NCI-H82 treated with DMSO at 0.1 percent for 48 hours (cell line): ENCODE measurements at regions not wholly inside any gene's neighbourhood (a gene's known extent, or its start where the extent isn't known, plus 50 kb on each side); places are given as distances from the start of the nearest gene placed in this dataset.
"Not testable (repeated sequence)": the region's sequence is repeated elsewhere in the genome, so short reads cannot be mapped to it uniquely, and the experiment has no call there.

Experiments
- DNase-seq: peaks from one replicate; lab custom pipeline; 2025; ENCODE audit not compliant: unreplicated experiment; lab: John Stamatoyannopoulos, UW

DNA sequence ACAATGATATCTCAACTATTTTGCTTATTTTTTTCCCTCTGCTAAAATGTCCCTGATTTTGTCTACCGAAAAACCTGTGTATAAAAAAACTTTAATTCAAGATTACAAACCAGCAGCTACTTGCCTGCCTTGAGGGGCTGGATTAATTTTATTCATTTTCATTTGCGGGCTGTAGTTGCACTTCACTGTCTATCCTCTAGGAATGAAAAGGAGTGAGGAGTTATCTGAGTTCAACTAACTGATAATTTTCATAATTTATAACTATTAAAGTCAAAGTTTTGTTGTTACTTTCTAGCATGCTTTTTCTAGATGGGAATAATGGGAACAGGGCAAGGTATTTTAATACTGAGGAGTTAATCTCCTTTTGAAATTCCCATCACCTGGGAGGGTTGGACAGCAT is 50.3 kb upstream of the AGTPBP1 start:
- not testable (repeated sequence) for DNase-seq

DNA sequence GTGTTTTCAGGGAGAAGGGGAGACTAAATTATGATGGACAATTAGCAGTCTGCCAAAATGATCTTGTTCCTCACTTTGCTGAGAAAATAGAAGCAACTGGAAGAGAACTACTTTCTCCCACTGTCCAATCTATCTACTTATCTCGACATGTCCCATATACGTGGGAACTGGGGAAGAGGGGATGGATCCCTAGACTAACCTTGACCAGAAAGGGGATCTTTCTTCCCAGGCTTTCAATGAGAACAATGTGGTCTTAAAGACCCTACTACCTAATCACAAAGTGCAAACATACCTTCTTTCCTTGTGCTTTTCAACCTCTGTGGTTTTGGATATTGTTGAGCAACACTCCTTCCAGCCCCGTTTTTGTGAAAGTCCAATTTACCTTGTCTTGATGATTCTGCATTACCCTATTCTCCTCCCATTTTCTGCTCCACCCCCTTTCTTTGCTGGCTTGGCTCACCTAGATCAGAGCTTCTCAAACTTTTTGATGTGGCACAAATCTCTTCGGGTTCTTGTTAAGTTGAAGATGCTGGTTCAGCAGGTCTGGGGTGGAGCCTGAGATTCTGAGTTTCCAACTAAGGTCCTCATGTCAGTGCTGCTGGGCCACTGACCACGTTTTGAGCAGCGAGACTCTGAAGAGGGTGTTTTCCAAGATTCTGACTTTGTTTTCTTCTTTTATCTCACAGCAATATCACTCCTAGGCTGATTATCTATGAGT is 61.4 kb upstream of the AGTPBP1 start:
- not testable (repeated sequence) for DNase-seq

DNA sequence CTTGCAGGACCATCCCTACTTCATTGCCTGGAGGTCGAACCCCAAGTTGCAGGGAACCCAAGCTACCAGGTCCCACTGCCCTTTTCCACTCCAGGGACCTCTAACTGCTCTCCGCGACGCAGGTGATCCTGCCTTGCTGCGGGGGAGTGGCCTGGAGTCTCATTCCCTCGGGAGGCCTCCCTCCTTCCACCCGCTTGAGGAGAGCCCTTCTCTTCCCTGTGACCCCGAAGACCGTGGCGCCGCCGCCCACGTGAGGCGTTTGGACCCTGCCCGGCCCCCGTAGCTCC is 63.0 kb upstream of the AGTPBP1 start:
- DNase-seq = not testable (repeated sequence)

DNA sequence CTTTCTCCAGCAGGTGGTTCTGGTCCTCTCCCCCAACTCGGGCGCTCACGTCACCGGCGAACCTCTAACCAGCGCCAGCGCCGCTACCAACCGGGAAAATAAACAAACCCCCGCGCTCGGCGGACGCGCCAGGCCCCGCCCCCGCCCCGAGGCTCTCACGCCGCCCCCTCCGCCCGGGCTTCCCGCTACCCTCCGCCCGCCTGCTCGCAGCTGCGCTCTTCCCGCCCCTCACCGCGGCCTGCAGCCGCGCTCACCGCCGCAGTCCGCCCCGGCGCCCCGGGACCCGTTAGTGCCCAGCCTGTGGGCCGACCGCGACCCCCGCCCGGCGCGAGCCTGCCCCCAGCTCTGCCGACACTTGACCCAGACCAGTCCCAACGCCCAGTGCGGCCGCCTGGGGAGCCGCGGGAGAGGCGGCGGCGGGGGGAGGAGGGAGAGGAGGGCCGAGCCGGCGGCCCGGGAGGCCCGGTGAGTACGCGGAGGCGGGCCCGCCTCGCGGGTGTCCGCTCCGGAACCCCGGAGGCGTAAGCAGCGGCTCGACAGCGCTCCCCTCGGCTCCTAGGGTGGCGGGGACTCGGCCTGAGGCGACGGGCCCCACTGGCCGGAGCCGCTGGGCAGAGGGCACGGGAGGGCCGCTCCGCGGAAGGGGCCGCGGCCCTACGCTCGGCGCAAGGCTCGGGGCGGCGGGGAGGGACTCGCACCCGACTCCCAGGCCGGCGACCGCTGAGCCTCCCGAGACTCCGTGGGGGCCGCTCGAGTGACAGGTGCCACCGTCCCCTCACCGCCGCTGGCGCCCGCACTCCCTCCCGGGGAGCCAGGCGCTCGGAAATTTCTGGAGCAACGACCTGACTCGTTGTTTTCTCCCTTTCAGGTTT is 63.6 kb upstream of the AGTPBP1 start:
- peak; percentile 39 for DNase-seq

DNA sequence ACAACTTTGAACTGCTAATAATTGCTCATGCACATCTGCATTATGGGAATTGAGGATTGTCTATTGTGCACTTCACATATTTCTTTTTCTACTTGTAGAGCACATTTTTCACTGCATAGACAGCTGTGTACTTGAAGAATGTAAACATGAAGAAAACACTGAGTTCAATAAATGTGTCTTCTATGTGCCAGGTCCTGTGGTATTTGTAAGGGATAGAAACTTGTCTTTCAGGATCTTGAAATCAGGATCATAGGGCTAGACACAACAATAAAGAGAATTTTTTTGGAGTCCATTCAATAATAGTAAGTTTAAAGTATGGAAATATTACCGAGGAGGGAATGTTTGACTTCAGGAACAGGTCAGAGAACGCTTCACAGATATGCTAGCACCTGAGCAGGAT is 66.6 kb upstream of the AGTPBP1 start:
- DNase-seq = not testable (repeated sequence)

GRCh38 chr9:85813388-85813787 is 71.6 kb upstream of the AGTPBP1 start:
- not testable (repeated sequence) for DNase-seq

- not testable (repeated sequence) for DNase-seq
These were observed 73.0 kb upstream of the AGTPBP1 start for GRCh38 chr9:85814800-85815199.

- DNase-seq = not testable (repeated sequence)
These were observed 77.2 kb upstream of the AGTPBP1 start for GRCh38 chr9:85818971-85819370.

- DNase-seq = not testable (repeated sequence)
These were observed 78.8 kb upstream of the AGTPBP1 start for GRCh38 chr9:85820598-85820997.

DNA sequence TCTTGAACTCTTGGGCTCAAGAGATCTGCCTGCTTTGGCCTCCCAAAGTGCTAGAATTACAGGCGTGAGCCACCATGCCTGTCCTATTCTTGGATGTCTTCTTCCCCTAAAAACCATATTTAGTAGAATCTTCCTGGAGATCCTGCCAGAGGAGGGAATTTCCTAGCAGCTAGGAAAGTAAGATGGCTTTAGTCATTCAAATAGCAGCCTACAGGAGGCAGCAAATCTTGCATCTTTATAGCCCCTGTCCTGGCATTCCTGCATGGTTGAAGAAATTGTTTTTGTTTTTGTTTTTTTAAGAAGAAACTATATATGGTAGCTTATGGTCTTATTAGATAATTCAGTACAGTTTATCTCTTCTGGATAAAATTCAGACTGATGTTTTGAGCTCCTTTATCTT is 83.2 kb upstream of the AGTPBP1 start:
- not testable (repeated sequence) for DNase-seq

DNA sequence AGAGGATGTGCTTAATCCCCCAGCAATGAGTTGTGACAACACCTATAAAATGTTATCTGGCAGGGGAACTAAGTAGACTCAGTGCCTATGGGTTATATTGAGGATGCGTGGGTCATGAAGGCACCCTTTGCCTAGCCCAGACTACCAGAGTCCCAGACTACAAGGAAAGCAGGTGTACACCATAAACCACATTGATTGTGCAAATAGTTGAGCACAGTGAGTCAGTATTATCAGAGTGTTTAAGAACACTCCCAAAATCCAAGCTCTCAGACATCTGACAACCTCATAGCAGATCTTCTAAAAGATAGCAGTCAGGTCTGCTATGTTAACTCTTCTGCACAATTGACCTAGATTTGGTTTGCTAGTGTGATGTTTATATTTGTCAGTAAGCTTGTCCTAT is 92.8 kb upstream of the AGTPBP1 start:
- not testable (repeated sequence) for DNase-seq

GRCh38 chr9:85843949-85844348 is 97.0 kb upstream of the NAA35 start:
- not testable (repeated sequence) for DNase-seq

- not testable (repeated sequence) for DNase-seq
These were observed 93.2 kb upstream of the NAA35 start for GRCh38 chr9:85847782-85848181.

GRCh38 chr9:85858056-85858750 is 82.7 kb upstream of the NAA35 start:
- DNase-seq = no peak

DNA sequence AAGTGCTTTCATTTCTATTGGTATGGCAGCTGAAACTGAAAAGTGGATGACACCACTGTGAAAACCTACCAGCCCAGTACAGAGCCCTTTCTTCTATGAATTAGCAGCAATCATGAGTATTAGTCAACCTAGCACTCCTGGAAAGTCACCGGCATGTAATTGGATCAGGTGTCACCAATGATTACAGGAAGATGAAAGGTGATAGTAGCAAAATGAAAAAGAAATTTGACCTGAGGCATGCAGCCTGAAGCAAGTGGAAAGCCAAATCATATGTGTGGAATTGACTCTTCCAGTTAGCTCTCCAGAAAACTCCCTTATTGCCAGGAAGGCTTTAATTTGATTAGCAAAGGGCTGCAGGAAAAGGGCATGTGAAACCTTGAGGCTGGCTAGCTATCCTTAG is 81.2 kb upstream of the NAA35 start:
- no peak for DNase-seq

GRCh38 chr9:85861882-85862281 is 79.1 kb upstream of the NAA35 start:
- DNase-seq = not testable (repeated sequence)

DNA sequence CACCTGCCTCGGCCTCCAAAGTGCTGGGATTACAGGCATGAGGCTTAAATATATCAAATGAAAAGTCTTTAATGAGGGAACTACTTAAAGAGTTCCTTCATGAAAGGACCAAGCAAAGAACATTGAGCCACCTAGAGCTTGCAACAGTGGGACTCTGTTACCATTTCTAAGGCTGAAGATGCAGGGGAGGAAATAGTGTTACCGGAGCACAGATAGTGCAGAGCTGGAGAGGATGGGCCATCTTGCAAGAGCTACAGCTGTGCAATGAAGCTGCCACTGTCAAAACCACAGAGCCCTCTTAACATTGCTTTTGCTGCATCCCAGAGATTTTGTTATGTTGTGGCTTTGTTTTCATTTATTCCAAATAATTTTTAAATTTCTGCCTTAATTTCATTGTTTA is 77.1 kb upstream of the NAA35 start:
- no peak for DNase-seq

DNA sequence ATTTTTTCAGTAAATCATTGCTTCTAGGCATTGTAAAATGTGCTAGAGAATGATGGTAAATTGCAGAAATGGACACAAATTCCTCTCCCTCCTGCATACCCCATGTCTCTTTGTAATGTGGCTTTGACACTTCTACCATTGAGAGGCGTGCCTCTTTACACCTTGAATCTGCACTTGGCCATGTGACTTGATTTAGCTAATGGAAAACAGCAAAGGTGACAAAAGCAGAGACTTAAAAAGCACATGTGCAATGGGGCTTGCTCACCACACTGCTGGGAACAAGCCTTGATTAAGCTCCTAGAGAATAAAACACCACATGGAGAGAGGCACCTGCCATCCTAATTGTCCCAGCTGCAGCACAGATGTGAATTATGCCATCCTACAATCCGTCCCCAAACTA is 69.9 kb upstream of the NAA35 start:
- no peak for DNase-seq

DNA sequence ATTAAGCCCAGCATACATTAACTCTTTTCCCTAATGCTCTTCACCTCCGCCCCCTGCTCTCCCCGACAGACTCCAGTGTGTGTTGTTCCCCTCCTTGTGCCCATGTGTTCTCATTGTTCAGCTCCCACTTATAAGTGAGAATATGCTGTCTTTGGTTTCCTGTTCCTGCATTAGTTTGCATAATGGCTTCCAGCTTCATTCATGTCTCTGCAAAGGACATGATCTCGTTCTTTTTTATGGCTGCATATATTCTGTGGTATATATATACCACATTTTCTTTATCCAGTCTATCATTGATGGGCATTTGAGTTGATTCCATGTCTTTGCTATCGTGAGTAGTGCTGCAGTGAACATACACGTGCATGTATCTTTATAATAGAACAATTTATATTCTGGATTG is 69.3 kb upstream of the NAA35 start:
- DNase-seq = not testable (repeated sequence)

DNA sequence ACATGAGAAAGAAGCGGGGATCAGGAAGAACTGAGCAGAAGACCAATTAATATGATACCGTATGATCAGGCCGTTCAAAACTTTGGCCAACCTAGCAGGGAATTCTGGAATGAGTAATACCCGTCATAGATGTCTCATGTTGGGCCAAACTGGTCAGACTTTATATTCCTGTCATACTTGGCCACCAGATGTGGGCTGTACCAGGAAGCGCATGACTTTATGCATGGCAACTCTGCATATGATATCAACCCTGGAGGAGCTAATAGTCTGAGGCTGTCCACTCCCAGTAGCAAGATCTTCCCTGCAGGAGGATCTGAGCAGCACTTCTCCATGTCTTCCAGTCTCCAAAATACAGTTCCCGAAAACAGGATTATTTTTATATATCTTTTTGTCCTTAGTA is 68.5 kb upstream of the NAA35 start:
- DNase-seq = no peak

- no peak for DNase-seq
These were observed 64.3 kb upstream of the NAA35 start for GRCh38 chr9:85876628-85877027.
